NT2/D1 (cell line): ENCODE measurements at regions not wholly inside any gene's neighbourhood (a gene's known extent, or its start where the extent isn't known, plus 50 kb on each side); places are given as distances from the start of the nearest gene placed in this dataset.
A peak's percentile ranks its signal among the peaks of the same experiment; 100 is the strongest.

ENCODE experiments used
- DNase-seq: peaks from one replicate; pipeline ENCODE4 v3.0.0-alpha.2; 2011; ENCODE audit warnings: low read depth, low spot score
- H3K27me3 ChIP-seq: 2 replicates; pipeline ENCODE4 v1.6.0; 2011; ENCODE audit warnings: mild to moderate bottlenecking; ENCODE audit not compliant: insufficient read length, insufficient read depth
- H3K36me3 ChIP-seq: 2 replicates; pipeline ENCODE4 v1.6.1; 2011; ENCODE audit warnings: mild to moderate bottlenecking, low read length, mixed read lengths; ENCODE audit not compliant: insufficient read depth, insufficient read length
- H3K4me1 ChIP-seq: 2 replicates; pipeline ENCODE4 v1.5.1; 2011; ENCODE audit not compliant: insufficient read depth, insufficient read length
- H3K4me3 ChIP-seq: 2 replicates; pipeline ENCODE4 v1.5.1; 2011; ENCODE audit warnings: low read depth; ENCODE audit not compliant: insufficient read length
- H3K9ac ChIP-seq: 2 replicates; pipeline ENCODE4 v1.6.0; 2011; ENCODE audit warnings: low read depth; ENCODE audit not compliant: insufficient read length
- H3K9me3 ChIP-seq: 2 replicates; pipeline ENCODE4 v1.5.1; 2011; ENCODE audit warnings: mild to moderate bottlenecking, low read length; ENCODE audit not compliant: insufficient read depth
- SUZ12 ChIP-seq: IDR thresholded peaks from 2 replicates; pipeline ENCODE4 v1.6.1; 2011; ENCODE audit not compliant: insufficient read length, insufficient read depth; ENCODE audit errors: extremely low read depth
- YY1 ChIP-seq: IDR thresholded peaks from 2 replicates; pipeline ENCODE4 v1.6.1; 2011; ENCODE audit not compliant: insufficient read length, insufficient read depth
- ZNF274 ChIP-seq: IDR thresholded peaks from 2 replicates; pipeline ENCODE4 v1.6.1; 2011; ENCODE audit warnings: mild to moderate bottlenecking, low read depth, low read length

DNA sequence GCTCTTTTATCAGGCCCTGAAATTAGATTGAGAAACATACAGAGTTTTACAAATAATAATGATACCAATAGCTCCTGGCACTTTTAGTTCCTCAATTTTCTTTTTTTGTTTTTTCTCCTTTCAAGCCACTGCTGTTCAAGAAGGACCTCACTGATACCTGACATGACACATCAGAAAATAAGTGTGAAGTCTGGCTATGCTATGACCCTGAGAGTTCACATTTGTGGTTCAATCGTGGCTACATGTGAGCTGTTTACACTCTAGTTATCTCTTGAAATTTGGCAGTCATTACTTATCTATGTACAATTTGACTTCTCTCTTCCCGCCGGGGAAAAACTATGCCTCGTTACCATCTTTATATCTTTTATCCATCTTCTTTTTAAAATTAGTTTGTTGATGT lies 686.5 kb downstream of the EPHA4 start:
- Histone ChIP-seq H3K36me3 (no peaks in the 10 kb centered on the region), H3K4me3 (no peak overlapping the region), H3K9ac (no peak overlapping the region), H3K9me3 (peaks cover 7% of the 10 kb centered on the region), H3K4me1 (no peaks in the 10 kb centered on the region), H3K27me3 (no peaks in the 10 kb centered on the region)
- DNase-seq, result no peak
- TF ChIP-seq YY1 (no peak), SUZ12 (no peak), ZNF274 (no peak)

DNA sequence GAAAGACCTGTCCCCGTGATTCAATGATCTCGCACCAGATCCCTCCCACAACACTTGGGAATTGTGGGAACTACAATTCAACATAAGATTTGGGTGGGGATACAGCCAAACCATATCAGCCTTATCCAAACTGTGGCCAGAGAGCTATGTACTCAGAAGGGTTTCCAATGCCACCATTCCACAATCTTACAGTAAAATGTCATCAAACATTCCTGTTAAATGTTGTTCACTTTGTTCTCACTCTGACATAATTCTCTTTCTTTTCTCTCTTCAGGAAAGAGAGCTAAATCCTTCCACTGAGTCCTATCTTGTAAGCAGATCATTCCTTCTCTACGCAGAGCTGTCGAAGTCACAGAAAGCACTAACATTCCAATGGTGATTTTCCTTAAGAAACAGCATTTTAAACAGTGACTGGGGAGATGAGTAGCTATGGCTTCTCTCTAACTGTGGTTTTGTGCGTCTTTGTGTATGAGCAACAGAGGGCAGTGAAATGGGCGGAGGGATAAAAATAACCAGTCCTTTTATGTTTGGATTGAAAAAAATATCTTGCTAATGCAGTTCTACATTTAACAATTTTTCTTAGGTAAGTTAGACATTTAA lies 684.7 kb downstream of the EPHA4 start:
- H3K9ac ChIP-seq, result no peak overlapping the region
- H3K4me3 ChIP-seq, result no peak overlapping the region
- H3K36me3 ChIP-seq, result no peaks in the 10 kb centered on the region
- peaks cover 2% of the 10 kb centered on the region for H3K4me1 ChIP-seq
- H3K9me3 ChIP-seq, result peaks cover 11% of the 10 kb centered on the region
- no peaks in the 10 kb centered on the region for H3K27me3 ChIP-seq
- no peak for TF ChIP-seq SUZ12
- no peak for TF ChIP-seq ZNF274
- no peak for TF ChIP-seq YY1
- DNase-seq, result no peak

DNA sequence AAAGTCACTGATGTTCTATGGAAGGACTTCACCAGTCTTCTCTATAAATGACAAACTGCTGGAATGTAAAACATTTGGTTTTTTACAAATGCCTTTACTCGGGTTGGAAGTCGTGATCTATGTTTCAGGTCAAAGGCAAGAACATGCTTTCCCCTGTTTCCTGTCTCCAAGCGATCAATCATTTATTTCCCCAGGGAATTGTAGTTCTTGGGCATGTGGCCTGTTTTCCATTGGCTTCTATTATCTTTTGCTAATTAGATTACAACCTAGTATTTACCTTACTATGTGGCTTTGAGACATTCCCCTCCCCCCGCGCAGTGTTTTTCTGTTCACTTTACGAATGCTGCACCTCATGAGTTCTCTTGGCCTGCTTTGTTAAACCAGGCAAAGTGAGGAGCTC lies 684.2 kb downstream of the EPHA4 start:
- Histone ChIP-seq H3K27me3 (no peaks in the 10 kb centered on the region), H3K9me3 (peaks cover 11% of the 10 kb centered on the region), H3K36me3 (no peaks in the 10 kb centered on the region), H3K4me3 (no peak overlapping the region), H3K4me1 (peaks cover 2% of the 10 kb centered on the region), H3K9ac (no peak overlapping the region)
- no peak for DNase-seq
- TF ChIP-seq SUZ12 (no peak), ZNF274 (no peak), YY1 (no peak)

DNA sequence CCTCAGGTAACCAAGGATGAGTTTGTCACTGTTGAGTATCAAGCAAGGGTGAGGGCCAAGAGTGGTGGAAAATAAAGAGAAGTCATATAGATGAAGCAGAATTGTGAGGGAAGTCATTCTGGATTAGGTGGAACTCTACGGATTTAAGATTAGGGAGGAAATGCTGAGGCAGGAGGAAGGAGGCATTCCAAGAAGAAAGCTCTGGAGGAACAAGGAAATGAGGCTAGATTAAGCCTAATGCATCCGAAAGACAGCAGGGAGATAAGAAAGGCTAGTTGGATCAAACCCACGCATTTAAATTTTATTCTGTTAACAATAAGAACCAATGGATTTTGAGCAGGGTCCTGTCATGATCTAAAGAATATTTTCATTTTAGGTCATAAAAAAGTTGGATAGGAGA lies 681.2 kb downstream of the EPHA4 start:
- no peak overlapping the region for H3K4me3 ChIP-seq
- peaks cover 2% of the 10 kb centered on the region for H3K4me1 ChIP-seq
- peaks cover 11% of the 10 kb centered on the region for H3K9me3 ChIP-seq
- no peak overlapping the region for H3K9ac ChIP-seq
- no peaks in the 10 kb centered on the region for H3K36me3 ChIP-seq
- H3K27me3 ChIP-seq, result no peaks in the 10 kb centered on the region
- TF ChIP-seq ZNF274, result no peak
- TF ChIP-seq SUZ12, result no peak
- no peak for TF ChIP-seq YY1
- DNase-seq, result no peak

DNA sequence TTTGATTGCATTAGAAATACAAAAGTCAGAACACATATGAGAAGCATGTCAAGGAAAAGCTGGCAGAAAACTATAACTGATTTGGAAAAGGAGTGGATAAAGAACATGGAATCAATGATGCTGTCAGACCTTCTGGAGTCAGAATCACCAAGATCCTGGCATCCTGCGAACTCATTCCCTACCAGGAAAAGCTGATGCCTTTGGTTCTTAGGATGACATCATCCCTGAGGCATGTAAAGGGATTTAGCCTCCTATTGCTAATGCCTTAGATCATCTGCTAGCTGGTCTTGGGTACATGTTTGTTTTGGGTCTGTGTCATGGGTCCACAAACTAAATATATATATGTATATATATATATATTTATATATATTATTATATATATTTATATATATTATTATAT lies 680.7 kb downstream of the EPHA4 start:
- H3K4me1 ChIP-seq, result peaks cover 2% of the 10 kb centered on the region
- H3K9ac ChIP-seq, result no peak overlapping the region
- H3K4me3 ChIP-seq, result no peak overlapping the region
- H3K27me3 ChIP-seq, result no peaks in the 10 kb centered on the region
- DNase-seq, result peak; percentile 69
- peaks cover 11% of the 10 kb centered on the region for H3K9me3 ChIP-seq
- no peaks in the 10 kb centered on the region for H3K36me3 ChIP-seq
- TF ChIP-seq ZNF274, result no peak
- TF ChIP-seq YY1, result no peak
- TF ChIP-seq SUZ12, result no peak

DNA sequence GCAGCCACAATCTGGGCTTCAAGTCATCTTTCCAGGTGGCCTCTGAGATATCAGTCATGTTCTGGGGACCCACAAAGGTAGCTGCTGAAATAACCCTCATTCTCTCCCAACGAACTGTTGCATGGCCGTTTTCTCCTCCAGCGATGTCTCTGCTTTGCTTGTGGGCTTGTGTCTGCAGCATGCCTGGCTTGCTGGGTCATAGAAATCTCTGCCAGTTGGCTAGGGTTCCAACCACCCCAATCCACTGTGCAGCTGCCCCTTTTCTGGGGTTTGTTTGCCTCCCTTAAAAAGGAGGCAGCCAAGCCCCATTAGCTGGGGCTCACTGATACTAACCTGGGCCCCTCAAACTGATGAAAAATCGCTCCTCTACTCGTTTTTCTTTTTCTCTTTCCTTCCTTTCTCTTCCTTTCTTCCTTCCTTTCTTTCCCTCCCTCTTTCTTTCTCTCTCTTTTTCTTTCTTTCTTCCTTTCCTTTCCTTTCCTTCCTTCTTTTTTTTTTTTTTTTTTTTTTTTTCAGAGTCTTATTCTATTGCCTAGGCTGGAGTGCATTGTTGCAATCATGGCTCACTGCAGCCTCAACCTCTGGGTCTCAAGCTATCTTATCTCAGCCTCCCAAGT lies 680.0 kb downstream of the EPHA4 start:
- no peaks in the 10 kb centered on the region for H3K36me3 ChIP-seq
- no peak overlapping the region for H3K9ac ChIP-seq
- DNase-seq, result no peak
- H3K27me3 ChIP-seq, result no peaks in the 10 kb centered on the region
- TF ChIP-seq YY1 (no peak), SUZ12 (no peak), ZNF274 (no peak)
- no peak overlapping the region for H3K4me3 ChIP-seq
- peaks cover 2% of the 10 kb centered on the region for H3K4me1 ChIP-seq
- H3K9me3 ChIP-seq, result peaks cover 11% of the 10 kb centered on the region

DNA sequence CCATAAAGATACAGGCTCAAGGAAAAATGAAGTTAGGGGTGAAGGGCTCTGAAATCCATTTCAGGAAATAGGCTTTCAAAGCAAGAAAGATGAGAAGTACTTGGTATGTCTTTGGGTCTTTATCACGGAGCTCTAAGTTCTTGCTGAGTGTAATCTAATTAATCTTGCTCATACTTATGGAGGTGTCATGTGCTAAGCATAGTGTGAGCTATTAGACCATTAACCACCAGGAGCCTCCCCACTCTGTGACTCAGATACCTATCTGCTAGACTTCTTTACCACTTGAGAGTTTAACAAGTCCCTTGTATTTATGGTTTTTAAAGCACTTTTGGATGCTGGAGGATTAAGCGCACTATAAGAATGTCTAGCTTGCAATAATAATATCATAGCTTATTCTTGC lies 678.7 kb downstream of the EPHA4 start:
- no peaks in the 10 kb centered on the region for H3K27me3 ChIP-seq
- no peaks in the 10 kb centered on the region for H3K36me3 ChIP-seq
- TF ChIP-seq SUZ12 (no peak), ZNF274 (no peak), YY1 (no peak)
- no peak overlapping the region for H3K9ac ChIP-seq
- no peak for DNase-seq
- peaks cover 2% of the 10 kb centered on the region for H3K4me1 ChIP-seq
- H3K9me3 ChIP-seq, result peaks cover 11% of the 10 kb centered on the region; the same call in 1 of the 2 replicates
- H3K4me3 ChIP-seq, result no peak overlapping the region
